NOMO-1 treated with DMSO at 0.1 percent for 48 hours (cell line): ENCODE measurements at regions not wholly inside any gene's neighbourhood (a gene's known extent, or its start where the extent isn't known, plus 50 kb on each side); places are given as distances from the start of the nearest gene placed in this dataset.

Source experiments
- DNase-seq: peaks from one replicate; lab custom pipeline; 2025; ENCODE audit not compliant: unreplicated experiment; lab: John Stamatoyannopoulos, UW

DNA sequence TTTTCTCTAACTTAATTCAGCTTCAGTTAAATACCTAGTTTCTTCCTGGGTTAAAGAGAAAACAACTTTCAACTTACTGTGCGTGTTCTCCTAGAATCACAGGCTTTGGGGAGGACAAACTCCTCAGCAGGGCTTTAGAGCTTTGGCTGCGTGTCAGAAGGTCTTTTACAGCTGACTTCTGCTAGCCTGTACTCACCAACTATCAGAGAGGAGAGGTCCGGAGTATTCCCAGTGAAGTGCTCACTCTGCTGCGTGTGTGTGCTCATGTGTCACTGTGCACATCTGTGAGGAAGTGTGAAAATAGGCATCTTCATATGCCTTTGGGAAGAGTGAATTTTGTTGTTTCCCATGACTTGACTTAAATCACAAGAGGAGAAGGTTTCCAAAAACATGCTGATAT is 423.2 kb upstream of the SGCD start:
- DNase-seq, result no peak

GRCh38 chr5:155905364-155905763 is 421.6 kb upstream of the SGCD start:
- no peak for DNase-seq

DNA sequence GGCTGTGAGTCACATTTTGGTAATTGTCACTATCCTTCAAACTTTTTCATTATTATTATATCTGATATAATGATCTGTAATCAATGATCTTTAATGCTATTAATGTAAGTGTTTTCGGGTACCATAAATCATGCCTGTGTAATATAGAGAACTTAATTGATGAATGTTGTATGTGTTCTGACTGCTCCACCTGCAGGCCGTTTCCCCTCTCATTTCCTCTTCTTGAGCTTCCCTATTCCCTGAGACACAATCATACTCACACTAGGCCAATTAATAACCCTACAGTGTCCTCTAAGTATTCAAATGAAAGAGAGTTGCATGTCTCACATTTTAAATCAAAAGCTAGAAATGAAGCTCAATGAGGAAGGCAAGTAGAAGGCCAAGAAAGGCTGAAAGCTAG is 420.9 kb upstream of the SGCD start:
- no peak for DNase-seq

GRCh38 chr5:155908543-155908942 is 418.4 kb upstream of the SGCD start:
- no peak for DNase-seq

DNA sequence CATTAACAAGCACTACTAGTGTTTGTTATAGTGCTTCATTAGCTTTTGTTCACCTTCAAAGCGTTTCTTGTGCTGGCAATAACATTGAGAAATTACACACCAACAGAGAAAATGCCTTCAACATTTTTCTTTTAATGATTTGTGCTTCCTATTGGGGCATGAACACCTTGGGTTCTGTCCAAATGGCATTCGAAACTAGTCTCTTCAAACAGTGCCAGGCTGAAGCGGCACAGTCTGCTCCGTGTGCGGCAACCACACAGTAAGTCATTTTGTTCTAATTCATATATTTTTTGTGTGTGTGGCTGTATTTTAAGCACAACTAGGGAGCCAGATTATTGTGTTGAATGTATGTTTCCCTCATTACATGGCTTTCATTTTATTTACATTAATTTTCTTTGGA is 414.7 kb upstream of the SGCD start:
- DNase-seq, result no peak

DNA sequence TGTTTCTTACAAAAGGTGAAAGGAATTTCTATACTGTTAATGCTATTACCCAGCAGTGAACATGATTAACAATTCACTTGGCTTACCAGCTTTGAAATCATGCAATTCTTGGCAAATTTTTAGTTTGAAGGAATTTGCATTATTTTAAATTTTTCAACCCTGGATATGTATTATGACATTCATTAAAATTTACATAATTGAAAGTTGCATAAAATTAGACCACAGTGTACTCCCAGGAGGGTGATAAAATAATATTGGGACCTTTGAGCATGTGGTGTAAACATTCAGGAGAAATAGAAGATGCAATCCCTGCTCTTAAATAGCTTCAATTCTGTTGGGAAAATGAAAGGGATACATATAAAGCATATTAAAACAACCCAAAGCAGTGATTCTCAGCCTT is 412.2 kb upstream of the SGCD start:
- no peak for DNase-seq

DNA sequence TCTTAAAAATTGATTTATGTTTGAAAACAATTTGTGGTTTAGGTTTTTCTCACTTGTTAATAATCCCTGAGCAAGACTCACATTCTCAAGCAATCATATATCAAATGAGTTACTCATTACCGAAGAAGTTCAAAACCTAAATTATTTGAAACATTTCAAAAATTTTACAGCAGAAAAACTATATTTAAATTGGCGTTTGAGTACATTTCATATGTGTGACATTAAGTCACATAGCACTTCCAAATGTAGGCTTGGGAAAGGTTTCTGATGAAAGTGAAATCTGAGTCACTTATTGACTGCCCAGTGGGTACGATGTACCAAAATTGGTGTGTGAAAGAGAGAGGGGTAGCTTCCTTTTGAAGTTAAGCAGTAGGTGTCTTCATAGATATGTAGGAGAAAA is 411.4 kb upstream of the SGCD start:
- DNase-seq, result no peak

DNA sequence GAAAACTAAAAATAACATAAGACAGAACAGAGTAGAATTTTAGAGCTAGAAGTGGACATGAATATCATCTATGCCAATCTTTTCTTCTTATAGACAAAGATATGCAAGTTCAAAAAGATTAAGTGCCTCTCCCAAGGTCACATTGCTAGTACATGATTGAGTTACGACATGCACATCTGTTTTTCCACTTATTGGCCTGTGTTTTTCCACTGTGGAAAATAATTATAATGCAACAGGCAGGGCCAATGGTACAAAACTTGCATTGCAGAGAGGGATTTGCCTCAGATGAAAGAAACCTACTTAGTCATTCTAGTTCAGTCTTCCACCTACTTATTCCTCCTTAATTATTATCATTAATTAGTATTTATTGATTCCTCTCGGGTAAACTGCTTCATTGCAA is 407.8 kb upstream of the SGCD start:
- DNase-seq, result no peak

GRCh38 chr5:155919725-155920124 is 407.2 kb upstream of the SGCD start:
- no peak for DNase-seq

GRCh38 chr5:155921621-155922020 is 405.3 kb upstream of the SGCD start:
- DNase-seq, result no peak

DNA sequence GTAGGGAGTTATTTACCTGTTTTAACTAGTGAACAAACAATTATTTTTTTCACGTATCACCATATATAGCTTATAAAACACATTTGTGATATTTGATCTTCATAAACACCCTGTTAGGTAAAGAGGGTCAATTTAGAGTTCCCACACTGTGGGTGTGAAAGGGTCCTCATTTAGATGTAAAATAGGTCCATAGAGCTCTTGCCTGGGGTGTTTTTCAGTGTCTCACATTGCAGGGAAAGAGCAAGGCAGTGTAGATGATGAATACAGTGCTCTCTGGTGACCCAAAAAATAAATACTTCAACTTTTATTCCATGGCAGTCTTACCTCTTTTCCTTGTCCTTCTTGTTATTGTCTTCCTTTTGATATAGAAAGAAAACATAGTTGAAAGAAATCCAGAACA is 403.2 kb upstream of the SGCD start:
- DNase-seq, result no peak

GRCh38 chr5:155926031-155926430 is 400.9 kb upstream of the SGCD start:
- DNase-seq, result no peak

DNA sequence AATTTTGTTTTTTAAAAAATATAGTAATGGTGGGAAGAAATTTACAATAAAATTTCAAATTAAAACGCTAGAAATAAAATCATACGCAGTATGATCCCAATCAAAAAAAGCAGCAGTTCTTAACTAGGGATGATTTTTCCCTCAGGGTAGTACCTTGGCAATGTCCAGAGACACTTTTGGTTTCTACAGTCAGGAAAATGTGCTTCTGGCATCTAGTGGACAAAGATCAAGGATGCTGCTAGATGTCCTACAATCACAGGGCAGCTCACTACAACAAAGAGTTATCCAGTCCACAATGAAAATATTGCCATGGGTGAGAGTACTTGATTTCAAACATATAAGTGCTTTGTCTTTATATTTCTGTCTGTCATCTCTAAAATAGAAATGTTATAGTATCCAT is 400.2 kb upstream of the SGCD start:
- no peak for DNase-seq

DNA sequence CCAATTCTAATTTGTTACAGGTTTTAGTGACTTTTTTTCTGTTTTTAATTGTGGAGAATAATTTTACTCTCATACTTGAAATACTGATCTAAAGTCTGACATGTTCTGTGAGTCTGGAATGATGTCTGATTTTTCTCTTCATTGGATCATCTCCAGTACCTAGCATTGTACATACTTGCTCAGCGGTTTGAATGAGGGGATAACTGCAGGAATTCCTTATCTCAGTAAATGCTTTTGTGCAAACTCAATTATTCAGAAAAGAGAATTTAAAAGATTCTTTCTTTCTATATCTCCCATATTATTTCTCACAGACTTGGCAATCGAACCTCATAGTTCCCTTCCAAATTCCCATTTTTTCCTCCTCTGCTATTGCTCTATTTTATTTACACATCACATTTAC is 397.9 kb upstream of the SGCD start:
- no peak for DNase-seq

GRCh38 chr5:155934964-155935363 is 392.0 kb upstream of the SGCD start:
- DNase-seq, result no peak

DNA sequence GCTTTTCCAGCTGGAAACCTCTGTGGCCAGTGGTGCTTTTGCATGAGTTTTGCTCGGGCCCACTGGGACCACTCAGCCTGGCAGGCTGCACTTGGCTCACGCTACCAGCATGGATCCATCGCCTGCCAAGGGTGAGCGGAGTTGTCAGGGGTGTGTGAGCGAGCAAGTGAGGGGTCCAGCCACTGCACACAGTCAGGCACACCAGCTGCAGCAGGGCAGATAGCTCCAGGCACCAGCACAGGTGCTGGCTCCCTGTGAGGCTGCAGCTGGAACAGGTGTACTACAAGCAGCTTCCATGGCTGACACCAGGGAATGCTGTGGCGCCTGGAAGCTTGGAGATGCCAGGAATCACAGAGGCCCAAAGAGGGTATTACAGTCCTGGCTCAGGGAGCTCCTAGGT is 391.2 kb upstream of the SGCD start:
- DNase-seq, result no peak

DNA sequence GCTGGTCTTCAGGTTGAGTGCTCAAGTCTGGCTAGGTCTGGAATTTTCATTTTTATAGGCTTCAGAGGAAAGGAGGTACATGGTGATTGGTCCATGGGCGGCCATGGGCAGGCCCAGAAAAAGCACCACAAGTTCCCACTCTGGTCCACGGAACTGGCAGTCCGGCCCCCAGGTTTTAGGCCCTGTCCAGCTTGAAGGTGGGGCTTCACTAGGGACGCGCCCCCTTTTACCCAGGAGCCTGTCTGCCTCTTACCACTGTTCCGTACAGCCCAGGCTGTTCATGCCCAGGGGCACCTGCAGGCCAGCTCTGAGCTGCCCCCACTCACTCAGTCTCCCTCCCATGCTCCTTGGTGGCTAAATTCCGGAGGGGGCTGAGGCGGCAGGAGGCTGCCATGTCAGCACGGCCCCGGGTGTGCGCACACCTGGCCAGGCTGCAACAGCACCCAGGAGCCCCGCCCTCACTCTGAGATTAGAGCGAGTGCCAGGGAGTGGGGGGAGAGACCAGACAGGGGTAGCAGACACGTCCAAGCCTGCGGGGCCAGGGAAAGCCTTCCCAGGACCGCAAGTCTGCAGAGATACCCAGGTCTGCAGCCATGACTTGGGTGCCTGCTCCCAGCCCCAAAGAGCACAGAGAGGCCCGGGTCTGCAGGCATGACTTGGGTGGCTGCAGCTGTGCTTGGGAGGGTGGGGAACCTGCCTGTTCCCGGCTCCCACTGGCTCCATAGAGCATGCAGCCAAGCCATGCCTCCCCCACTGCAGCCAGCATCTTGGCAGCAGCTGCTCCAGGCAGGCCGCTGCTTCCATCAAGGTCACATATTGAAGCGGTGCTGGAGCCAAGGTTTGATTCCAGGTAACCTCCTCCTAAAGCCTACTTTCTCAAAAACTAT is 390.2 kb upstream of the SGCD start:
- no peak for DNase-seq

GRCh38 chr5:155938051-155938450 is 388.9 kb upstream of the SGCD start:
- no peak for DNase-seq

- no peak for DNase-seq
These were observed 385.6 kb upstream of the SGCD start for GRCh38 chr5:155941340-155941739.

- DNase-seq, result peak; percentile 20
These were observed 383.2 kb upstream of the SGCD start for GRCh38 chr5:155943516-155944407.

- DNase-seq, result no peak
These were observed 379.4 kb upstream of the SGCD start for GRCh38 chr5:155947394-155948062.

DNA sequence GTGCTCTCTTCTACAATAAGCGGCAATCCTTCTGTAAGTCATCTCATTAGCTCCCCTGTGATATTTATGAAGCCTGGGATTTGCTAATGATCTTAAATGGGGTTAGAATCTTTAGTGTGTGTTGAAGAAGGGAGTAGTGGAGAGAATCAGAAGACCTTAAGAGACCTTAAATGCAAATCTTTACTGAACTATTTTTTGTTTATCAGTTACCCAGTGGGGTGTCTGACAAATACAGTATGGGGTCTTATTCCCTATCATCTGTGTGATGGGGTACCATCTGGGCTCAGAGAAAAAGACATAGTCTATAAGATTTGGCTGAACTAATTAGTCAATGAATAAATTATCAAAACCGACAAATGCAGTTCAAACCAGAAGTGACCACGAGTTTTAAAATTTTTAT is 378.4 kb upstream of the SGCD start:
- DNase-seq, result no peak
